ENCODE measurements at regions not wholly inside any gene's neighbourhood (a gene's known extent, or its start where the extent isn't known, plus 50 kb on each side); places are given as distances from the start of the nearest gene placed in this dataset.

- WGBS, 2 donors: 54 to 55% methylated on average over 2 of the region's 2 CpGs
- Histone ChIP-seq H3K4me3 (no peak overlapping the region), H3K27me3 (no peaks in the 10 kb centered on the region), H3K27ac (no peak overlapping the region), H3K9me3 (no peaks in the 10 kb centered on the region), H3K36me3 (replicated peaks in 1 of 2; ENCODE audit: insufficient read depth in 1 of 2, low read depth in 2 of 2) (no peaks in the 10 kb centered on the region), H3K4me1 (no peaks in the 10 kb centered on the region)
- DNase-seq: no peak
- intact Hi-C loops (cut with DNase I): no loop called here
- TF ChIP-seq CTCF (IDR thresholded peaks at IDR 0.05) (no peak), POLR2A (IDR thresholded peaks at IDR 0.05) (no peak)
- ATAC-seq: no peak
Observed at GRCh38 chr7:82677493-82677892, 233.9 kb upstream of the CACNA2D1 start.

GRCh38 chr7:82676777-82677463, 233.3 kb upstream of the CACNA2D1 start:
- no peaks in the 10 kb centered on the region for H3K4me1 ChIP-seq
- no peak for ATAC-seq
- H3K27me3 ChIP-seq: no peaks in the 10 kb centered on the region
- no peaks in the 10 kb centered on the region for H3K36me3 ChIP-seq (replicated peaks in 1 of 2; ENCODE audit: insufficient read depth in 1 of 2, low read depth in 2 of 2)
- 21 to 29% methylated on average over 5 of the region's 5 CpGs for WGBS, 2 donors
- intact Hi-C loops (cut with DNase I): no loop called here
- H3K27ac ChIP-seq: no peak overlapping the region
- no peak for TF ChIP-seq POLR2A (IDR thresholded peaks at IDR 0.05)
- no peak for TF ChIP-seq CTCF (IDR thresholded peaks at IDR 0.05)
- H3K9me3 ChIP-seq: no peaks in the 10 kb centered on the region
- no peak overlapping the region for H3K4me3 ChIP-seq
- no peak for DNase-seq

GRCh38 chr7:82675396-82675795, 231.8 kb upstream of the CACNA2D1 start:
- ATAC-seq (no peak), DNase-seq (no peak)
- Histone ChIP-seq H3K27me3 (no peaks in the 10 kb centered on the region), H3K4me3 (no peak overlapping the region), H3K9me3 (no peaks in the 10 kb centered on the region), H3K4me1 (no peaks in the 10 kb centered on the region), H3K36me3 (replicated peaks in 1 of 2; ENCODE audit: insufficient read depth in 1 of 2, low read depth in 2 of 2) (no peaks in the 10 kb centered on the region), H3K27ac (no peak overlapping the region)
- 59 to 61% methylated on average over 2 of the region's 2 CpGs for WGBS, 2 donors
- intact Hi-C loops (cut with DNase I): no loop called here
- TF ChIP-seq CTCF (IDR thresholded peaks at IDR 0.05): no peak
- TF ChIP-seq POLR2A (IDR thresholded peaks at IDR 0.05): no peak

GRCh38 chr7:82674268-82674667, 230.7 kb upstream of the CACNA2D1 start:
- Histone ChIP-seq H3K27me3 (no peaks in the 10 kb centered on the region), H3K4me3 (no peak overlapping the region), H3K9me3 (no peaks in the 10 kb centered on the region), H3K27ac (no peak overlapping the region), H3K4me1 (no peaks in the 10 kb centered on the region), H3K36me3 (replicated peaks in 1 of 2; ENCODE audit: insufficient read depth in 1 of 2, low read depth in 2 of 2) (no peaks in the 10 kb centered on the region)
- DNase-seq (no peak), ATAC-seq (no peak)
- intact Hi-C loops (cut with DNase I): no loop called here
- no peak for TF ChIP-seq POLR2A (IDR thresholded peaks at IDR 0.05)
- no peak for TF ChIP-seq CTCF (IDR thresholded peaks at IDR 0.05)
- 68 to 76% methylated on average over 1 of the region's 1 CpG for WGBS, 2 donors

GRCh38 chr7:82672078-82672477, 228.5 kb upstream of the CACNA2D1 start:
- no peak overlapping the region for H3K4me3 ChIP-seq
- 69 to 70% methylated on average over 2 of the region's 2 CpGs for WGBS, 2 donors
- intact Hi-C loops (cut with DNase I): no loop called here
- H3K27me3 ChIP-seq: no peaks in the 10 kb centered on the region
- ATAC-seq: no peak
- H3K27ac ChIP-seq: no peak overlapping the region
- no peaks in the 10 kb centered on the region for H3K36me3 ChIP-seq (replicated peaks in 1 of 2; ENCODE audit: insufficient read depth in 1 of 2, low read depth in 2 of 2)
- no peaks in the 10 kb centered on the region for H3K4me1 ChIP-seq
- H3K9me3 ChIP-seq: no peaks in the 10 kb centered on the region
- TF ChIP-seq CTCF (IDR thresholded peaks at IDR 0.05) (no peak), POLR2A (IDR thresholded peaks at IDR 0.05) (no peak)
- DNase-seq: no peak
